ENCODE measurements at regions not wholly inside any gene's neighbourhood (a gene's known extent, or its start where the extent isn't known, plus 50 kb on each side); places are given as distances from the start of the nearest gene placed in this dataset.
"Not testable (repeated sequence)": the region's sequence is repeated elsewhere in the genome, so short reads cannot be mapped to it uniquely, and the experiment has no call there.

DNA sequence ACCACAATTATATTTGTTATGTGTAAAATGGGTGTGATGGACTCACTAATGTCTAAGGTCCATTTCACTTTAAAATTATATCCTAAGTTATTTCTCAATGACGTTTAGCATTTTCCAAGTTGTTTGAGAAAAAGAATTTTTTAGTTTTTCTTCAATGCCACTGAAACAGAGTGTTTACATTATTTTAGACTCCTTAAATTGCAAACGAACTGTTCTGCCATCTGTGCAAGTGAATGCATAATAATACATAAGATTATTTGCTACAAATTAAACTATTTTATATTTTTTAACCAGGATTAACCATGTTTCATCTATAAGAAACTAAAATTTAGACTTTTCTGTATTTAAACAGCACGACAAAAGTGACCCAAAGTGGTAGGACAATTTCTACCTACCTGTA lies 425.4 kb downstream of the NDFIP2 start:
- DNase-seq, result no peak

DNA sequence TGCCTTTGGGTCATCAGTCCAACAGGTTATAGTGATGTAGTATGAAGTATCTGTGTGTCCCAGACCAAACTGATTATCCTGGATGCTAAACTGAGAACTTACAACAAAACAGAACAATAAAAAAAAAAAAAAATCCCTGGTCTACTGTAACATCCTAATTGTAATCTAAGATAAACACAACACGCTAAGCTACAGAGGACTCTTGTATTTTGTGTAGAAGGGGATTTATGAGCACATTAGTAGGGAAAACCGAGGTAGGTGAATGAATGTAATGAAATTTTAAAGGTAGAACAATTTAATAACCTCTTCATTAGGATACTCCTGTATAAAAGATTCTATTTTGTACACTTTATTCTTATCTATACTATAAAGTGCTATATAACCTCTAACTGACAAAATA lies 424.1 kb downstream of the NDFIP2 start:
- DNase-seq, result no peak

- DNase-seq, result no peak
Observed at GRCh38 chr13:79904581-79904980, 423.6 kb downstream of the NDFIP2 start.

DNA sequence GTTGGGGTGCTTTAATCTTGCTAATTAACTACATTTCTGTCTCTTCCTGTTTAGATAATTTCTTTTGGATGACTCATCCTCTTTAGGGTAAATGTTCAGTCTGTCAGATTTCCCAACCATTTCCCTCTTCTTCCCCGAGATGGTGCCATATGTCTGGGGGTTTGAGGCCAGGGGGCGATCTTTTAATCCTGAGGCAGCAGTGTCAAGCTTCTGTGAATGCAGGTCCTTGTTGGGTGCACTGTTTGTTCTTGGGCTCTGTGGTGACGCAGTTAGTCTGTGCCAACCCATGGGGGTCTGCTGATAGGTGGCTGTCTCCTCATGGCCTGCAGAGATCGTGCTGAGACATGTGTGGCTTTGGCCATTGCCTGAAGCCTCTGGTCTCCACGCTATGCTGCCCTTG lies 420.4 kb downstream of the NDFIP2 start:
- DNase-seq, result no peak

DNA sequence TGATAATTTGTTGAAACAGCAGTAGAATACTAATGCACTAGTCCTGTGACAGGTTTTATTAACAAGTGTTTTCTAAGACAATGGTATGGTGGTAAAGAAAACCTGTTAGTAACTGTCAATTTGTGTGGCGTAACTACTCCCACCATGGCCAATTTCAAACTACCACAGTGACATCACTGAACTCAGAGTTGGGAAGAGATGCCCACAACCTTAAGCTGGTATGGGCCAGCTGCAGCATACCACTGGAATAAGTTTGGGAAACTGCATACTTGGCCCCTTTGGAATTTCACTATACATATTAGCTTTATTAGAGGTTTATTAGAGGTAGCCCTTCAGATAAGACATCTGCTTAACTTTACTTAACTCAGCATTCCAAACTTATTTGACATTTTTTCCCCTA lies 419.4 kb downstream of the NDFIP2 start:
- DNase-seq, result no peak

DNA sequence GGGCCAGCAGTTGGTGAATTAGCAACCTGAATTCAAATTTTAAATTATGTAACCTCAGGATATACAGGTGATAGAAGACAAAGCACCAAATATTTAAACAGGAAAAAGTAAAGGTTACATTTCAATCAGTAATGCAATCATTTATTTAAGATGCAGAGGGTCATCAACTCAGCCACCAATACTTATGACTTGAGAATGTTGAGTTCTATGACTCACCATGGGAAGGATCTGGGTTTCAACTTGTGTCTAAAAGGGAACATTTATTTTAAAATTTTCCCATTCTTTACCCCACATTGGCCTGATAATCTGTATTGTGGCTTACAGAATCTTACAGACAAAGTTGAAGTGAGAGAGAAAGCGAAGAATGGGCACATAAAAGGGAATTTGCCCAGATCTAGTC lies 418.0 kb downstream of the NDFIP2 start:
- no peak for DNase-seq

DNA sequence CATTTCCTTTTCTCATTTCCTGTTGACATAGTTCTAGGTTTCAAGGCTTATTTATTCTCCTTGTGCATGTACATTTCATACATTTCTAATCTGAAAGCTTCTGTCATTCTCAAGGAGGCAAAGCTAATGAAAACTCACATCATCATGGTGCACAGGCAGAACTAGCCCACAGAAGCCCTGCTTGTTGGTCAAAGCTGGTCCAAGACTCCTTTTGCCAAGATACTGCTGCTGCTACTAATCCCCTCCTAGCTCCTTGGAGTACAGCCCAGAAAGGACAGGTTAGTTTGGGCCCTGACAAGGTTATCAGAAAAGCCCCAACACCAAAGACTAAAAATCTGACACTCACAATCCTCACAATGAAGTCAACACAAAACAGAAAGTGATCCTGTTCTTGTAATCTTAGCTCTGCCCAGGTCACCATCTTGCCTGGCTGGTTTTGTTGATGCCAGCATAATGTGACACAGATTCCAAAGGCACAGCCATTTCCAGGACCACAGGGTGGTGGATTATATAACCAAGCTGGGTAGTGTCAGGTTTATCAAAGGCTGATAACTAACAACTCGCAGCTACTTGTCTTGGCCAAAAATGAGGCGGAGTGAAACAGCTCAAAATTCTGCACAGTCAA lies 417.4 kb downstream of the NDFIP2 start:
- no peak for DNase-seq

- no peak for DNase-seq
Observed at GRCh38 chr13:79896851-79897250, 415.9 kb downstream of the NDFIP2 start.

GRCh38 chr13:79895416-79895815 lies 414.5 kb downstream of the NDFIP2 start:
- DNase-seq, result no peak

DNA sequence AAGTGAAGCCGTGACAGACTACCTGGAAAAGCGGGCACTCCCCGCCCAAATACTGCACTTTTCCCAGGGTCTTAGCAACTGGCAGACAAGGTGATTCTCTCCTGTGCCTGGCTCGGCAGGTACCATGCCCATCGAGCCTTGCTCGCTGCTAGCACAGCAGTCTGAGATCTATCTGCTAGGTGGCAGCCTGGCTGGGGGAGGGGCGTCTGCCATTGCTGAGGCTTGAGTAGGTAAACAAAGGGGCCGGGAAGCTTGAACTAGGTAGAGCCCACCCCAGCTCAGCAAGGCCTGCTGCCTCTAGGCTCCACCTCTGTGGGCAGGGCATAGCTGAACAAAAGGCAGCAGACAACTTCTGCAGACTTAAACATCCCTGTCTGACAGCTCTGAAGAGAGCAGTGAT lies 406.3 kb downstream of the NDFIP2 start:
- not testable (repeated sequence) for DNase-seq

- no peak for DNase-seq
Observed at GRCh38 chr13:79886601-79887000, 405.6 kb downstream of the NDFIP2 start.

DNA sequence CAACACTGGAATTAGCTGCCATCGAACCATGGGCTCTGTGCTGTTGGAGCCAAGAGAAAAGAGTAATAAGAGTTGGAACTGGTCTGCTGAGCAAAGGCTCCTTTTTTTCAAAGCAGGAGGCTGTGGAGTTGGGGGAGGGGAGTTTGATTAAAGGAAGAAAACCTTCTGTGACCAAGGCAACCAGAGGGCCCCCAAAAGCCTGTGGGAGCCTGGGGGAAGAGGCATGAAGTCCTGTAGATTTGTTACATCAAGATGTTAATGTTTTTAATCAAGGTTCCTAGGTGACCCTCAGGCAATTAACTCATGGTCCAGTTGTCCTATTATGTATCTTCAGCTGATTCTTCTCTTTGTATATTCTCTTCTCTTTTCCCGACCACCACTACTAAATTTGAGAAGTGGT lies 403.9 kb downstream of the NDFIP2 start:
- no peak for DNase-seq

DNA sequence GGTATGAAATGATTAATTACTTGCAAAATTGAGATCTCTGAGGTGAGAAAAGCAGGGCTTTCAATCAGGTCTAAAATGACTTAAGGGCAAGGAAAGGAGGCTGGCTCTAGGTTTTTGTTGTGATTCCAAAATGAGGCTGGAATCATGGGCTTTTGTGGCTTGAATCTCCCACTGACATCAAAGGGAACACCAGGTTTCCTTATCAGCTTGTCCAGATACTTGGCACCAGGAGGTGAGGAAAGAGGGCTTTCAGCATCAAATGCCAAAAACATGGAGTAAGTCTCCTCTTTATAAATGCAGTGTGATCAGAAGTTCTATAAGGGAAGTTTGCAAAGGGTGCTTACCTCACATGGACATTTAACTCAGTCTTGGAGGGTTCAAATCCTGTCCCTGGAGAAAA lies 402.3 kb downstream of the NDFIP2 start:
- no peak for DNase-seq

- DNase-seq, result no peak
Observed at GRCh38 chr13:79880818-79881217, 399.9 kb downstream of the NDFIP2 start.

- DNase-seq, result no peak
Observed at GRCh38 chr13:79874396-79875360, 393.7 kb downstream of the NDFIP2 start.

- no peak for DNase-seq
Observed at GRCh38 chr13:79871594-79871993, 390.6 kb downstream of the NDFIP2 start.

GRCh38 chr13:79870766-79871165 lies 389.8 kb downstream of the NDFIP2 start:
- no peak for DNase-seq

GRCh38 chr13:79870123-79870522 lies 389.2 kb downstream of the NDFIP2 start:
- DNase-seq, result no peak

- peak in 1 of 2 experiments; percentile 13 for DNase-seq
Observed at GRCh38 chr13:79869326-79869725, 388.4 kb downstream of the NDFIP2 start.

DNA sequence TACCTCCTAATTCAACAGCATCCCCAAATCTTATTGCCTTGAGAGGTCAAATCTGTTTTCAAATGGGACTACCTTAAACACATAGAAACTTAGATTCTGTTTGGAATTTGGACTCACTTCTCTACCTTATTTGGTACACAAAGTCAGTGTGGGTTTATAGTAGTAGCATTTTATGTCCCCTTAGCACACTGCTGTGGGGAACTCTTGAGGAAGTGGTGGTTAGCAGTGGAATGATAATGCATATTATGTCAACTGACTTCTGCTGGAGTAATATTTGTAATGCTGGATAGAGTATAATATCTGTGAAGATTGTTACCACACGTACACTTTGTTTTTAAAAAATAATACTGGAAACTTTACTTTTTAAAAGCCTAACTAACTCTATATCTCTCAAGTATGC lies 386.3 kb downstream of the NDFIP2 start:
- no peak for DNase-seq

- DNase-seq, result no peak
Observed at GRCh38 chr13:79866436-79866835, 385.5 kb downstream of the NDFIP2 start.

DNA sequence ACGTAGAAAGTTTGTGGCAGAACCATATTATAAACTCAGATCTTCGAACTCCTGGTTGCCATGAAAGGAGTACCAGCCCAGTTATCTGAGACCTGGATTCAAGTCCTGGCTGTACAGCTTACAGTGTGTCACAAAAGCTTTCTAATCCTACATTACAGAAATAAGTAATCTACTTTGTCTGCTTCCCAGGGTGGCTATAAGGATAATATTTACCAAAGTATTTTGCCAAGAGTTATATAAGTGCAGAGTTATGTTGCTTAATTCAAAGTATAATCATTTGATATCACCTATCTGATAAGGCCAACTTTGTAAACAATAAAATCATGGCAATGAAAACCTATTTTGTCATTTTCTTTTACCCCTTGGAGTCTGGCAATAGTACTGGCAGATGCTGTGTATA lies 381.6 kb downstream of the NDFIP2 start:
- DNase-seq, result no peak

DNA sequence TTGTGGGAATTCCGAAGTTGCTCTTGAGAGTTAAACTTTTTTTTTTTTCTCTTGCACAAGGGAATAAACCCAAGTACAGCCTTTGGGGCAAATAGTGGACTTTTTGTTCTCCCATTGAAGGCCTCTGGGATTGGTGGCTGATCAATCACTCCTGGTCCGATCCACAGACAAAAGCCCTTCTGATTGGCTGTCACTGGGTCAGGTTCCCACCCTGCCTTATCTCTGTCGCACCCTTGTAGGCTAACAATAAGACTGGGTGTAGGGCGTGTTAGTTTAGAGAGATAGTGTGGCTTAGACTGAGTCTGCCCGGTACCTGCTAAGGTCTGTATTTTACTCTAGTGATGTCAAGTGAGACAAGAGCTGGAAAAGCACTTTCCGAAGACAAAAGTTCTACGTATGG lies 380.8 kb downstream of the NDFIP2 start:
- DNase-seq, result no peak

DNA sequence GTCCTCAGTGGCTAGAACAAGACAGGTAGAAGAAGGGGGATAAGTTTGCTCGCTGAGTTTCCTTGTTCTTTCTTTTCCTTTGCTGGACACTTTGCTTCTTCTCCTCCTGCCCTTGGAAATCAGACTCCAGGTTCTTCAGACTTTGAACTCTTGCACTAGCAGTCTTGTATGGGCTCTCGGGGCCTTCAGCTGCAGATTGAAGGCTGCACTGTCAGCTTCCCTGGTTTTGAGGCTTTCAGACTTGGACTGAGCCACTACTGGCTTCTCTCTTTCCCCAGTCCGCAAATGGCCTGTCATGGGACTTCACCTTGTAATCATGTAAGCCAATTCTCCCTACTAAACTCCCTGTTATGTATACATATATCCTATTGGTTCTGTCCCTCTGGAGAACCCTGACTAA lies 379.8 kb downstream of the NDFIP2 start:
- no peak for DNase-seq

Data from SHP77 (cell line).